ENCODE measurements at regions not wholly inside any gene's neighbourhood (a gene's known extent, or its start where the extent isn't known, plus 50 kb on each side); places are given as distances from the start of the nearest gene placed in this dataset.
"Not testable (repeated sequence)": the region's sequence is repeated elsewhere in the genome, so short reads cannot be mapped to it uniquely, and the experiment has no call there.

DNA sequence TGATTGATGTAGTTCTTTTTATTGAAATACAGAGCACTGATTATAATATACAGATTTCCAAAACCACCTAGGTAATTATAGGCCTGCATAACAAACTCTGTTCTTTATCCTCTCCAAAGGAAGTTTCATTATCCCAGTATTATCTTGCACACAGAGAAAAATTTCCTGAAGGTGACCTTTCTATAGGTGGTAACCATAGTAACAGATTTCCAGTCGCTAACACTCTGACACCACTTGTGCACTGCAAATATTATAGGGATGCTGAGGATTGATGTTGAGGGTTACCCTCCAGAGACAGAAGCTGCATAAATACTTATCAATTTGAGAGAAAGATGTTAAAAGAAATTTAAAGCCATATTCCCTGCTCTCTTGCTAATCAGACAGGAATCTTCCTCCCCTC is 274.5 kb upstream of the NRSN1 start:
- ATAC-seq (ENCODE audit: low FRiP score) (no peak), DNase-seq (ENCODE audit: low spot score) (no peak)
- TF ChIP-seq, protein P1, sequence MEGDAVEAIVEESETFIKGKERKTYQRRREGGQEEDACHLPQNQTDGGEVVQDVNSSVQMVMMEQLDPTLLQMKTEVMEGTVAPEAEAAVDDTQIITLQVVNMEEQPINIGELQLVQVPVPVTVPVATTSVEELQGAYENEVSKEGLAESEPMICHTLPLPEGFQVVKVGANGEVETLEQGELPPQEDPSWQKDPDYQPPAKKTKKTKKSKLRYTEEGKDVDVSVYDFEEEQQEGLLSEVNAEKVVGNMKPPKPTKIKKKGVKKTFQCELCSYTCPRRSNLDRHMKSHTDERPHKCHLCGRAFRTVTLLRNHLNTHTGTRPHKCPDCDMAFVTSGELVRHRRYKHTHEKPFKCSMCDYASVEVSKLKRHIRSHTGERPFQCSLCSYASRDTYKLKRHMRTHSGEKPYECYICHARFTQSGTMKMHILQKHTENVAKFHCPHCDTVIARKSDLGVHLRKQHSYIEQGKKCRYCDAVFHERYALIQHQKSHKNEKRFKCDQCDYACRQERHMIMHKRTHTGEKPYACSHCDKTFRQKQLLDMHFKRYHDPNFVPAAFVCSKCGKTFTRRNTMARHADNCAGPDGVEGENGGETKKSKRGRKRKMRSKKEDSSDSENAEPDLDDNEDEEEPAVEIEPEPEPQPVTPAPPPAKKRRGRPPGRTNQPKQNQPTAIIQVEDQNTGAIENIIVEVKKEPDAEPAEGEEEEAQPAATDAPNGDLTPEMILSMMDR (IDR thresholded peaks at IDR 0.05), result no peak

DNA sequence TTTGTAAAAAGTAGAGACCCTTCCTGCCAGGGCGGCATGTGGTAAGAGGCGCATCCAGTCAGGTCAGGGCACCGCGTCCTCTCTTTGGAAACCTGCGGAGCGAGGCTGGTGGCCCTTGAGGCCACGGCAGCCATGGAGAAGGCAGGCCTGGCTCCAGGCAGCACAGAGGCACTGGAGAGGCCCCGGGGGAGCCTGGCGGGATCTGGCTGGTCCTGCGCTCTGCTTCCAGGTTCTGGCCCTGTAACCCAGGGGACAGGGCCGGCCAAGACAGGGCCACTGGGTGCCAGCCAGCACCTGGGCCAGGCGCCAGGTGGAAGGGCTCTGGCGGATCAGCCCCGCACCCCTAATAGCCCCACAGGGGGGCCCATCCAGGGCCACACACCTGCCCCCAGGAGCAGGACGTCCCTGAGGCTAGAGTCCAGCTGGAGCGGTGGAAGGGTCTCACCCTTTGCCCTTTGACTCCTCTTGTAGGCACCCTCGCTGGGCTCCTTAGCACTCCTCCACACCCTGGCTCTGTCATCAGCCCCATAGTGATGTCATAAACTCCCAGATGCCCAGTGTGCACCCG is 272.4 kb upstream of the NRSN1 start:
- DNase-seq (ENCODE audit: low spot score); ATAC-seq (ENCODE audit: low FRiP score): not testable (repeated sequence)

DNA sequence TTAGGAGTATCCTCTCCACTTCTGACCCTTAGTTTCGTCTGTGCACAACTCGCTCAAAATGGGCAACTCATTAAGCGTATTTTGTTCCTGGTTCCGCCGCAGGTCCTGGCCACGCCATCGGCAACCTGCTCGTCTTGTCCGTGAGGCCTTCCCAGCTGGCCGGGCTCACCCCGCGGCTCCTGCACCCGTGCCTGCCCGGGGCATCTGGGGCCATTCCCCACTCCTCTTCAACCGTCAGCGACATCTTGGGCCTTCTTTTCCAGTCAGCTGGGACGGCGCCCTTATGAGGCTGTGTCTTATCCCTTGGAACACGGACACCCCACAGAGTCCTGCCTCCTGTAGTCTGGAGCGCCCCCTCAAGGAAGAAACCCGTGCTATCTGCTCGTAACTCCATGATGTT is 271.9 kb upstream of the NRSN1 start:
- not testable (repeated sequence) for DNase-seq (ENCODE audit: low spot score); ATAC-seq (ENCODE audit: low FRiP score)

DNA sequence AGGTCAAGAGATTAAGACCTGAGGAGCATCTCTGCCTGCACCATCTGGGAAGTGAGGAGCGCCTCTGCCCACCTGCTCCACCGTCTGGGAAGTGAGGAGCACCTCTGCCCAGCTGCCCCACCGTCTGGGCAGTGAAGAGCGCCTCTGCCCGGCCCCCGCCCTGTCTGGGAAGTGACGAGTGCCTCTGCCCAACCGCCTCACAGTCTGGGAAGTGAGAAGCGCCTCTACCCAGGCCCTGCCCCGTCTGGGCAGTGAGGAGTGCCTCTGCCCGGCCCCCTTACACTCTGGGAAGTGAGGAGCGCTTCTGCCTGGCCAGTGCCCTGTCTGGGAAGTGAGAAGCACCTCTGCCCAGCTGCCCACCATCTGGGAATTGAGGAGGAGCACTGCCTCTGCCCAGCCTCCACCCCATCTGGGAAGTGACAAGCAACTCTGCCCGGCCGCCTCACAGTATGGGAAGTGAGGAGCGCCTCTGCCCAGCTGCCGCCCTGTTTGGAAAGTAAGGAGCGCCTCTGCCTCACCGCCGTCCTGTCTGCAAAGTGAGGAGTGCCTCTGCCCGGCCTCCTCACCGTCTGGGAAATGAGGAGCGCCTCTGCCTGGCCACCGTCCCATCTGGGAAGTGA is 270.4 kb upstream of the NRSN1 start:
- ATAC-seq (ENCODE audit: low FRiP score) (no peak), DNase-seq (ENCODE audit: low spot score) (no peak)
- TF ChIP-seq, protein P1 (IDR thresholded peaks at IDR 0.05), result no peak

DNA sequence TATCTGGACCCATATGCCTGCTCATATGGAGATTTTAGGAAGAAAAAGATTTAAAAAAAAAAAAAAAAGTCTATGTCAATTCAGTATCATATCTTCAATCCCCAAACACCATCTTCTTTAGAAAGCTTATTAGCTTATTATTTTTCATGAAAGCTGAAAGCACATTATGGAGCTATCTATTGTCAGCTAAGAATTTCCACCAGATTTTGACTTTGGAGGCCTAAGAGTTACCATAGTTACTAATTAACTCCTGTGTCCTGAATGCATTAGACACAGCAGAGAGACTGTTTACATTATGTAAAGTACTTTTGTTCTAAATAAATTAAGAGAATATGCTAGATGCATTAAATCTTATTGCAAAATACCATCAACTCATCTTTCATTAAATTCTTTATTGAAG is 255.5 kb upstream of the NRSN1 start:
- DNase-seq (ENCODE audit: low spot score) (no peak), ATAC-seq (ENCODE audit: low FRiP score) (no peak)
- TF ChIP-seq, protein P1 (IDR thresholded peaks at IDR 0.05), result no peak

DNA sequence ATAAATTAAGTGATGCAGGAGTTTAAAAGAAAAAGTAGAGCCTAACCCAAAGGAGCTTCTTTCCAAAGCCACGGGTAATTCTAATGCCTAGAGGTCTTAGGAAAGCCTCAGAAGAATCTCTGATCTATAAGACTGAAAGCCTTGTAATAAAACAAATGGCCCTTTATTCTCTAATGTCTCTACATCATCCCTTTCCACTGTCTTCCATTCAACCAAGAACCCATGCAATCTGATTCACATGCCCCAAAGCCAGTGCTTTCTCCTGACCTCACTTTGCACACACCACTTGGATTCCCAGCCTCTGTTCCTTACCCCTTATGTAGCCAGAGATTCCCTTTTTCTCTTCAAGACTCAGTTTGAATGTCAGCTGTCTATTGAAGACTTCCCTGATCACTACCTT is 252.9 kb upstream of the NRSN1 start:
- TF ChIP-seq, protein P1 (IDR thresholded peaks at IDR 0.05), result no peak

DNA sequence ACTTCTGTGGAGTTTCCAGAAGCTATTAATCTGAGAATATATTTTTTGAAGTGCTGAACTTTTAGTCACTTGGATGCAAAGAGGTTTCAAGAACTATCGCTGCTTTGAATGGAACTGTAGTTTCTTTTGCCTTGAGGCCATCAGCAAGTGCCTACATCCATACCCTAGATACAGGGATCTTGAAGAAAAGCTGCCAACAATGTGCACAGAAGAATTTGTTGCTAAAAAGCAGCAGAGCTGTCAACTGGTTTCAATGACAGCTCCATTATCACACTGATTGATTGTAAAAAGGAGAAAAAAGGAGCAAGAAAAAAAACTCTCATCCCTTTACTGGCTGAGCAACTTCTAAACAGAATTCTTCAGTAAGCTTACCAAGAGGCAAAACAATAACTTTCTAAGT is 251.0 kb upstream of the NRSN1 start:
- no peak for ATAC-seq (ENCODE audit: low FRiP score)
- no peak for DNase-seq (ENCODE audit: low spot score)
- TF ChIP-seq, protein P1 (IDR thresholded peaks at IDR 0.05), result no peak

More for the DNA sequence above, 252.9 kb upstream of the NRSN1 start:
- DNase-seq (ENCODE audit: low spot score), result no peak
- ATAC-seq (ENCODE audit: low FRiP score), result no peak

DNA sequence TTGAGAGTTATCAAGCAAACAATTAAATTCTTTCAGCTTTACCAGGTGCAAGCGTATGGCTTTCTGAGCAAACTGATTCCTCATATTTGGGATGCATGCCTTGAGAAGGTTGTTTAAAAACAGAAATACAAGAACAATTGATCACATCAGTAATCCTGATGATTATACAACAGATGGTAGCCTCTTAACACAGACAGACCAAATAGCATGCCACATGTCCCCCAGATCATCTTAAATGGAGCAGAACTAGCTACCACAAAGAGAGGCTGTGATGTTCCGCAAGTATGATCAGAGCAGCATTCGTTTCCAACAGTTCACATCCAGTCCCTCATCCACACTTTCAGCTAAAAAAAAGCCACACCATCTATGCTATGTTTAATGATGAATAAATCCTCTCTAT is 246.2 kb upstream of the NRSN1 start:
- DNase-seq (ENCODE audit: low spot score) (no peak), ATAC-seq (ENCODE audit: low FRiP score) (no peak)
- TF ChIP-seq, protein P1 (IDR thresholded peaks at IDR 0.05), result no peak
